Endothelial cell of umbilical vein (primary cell): ENCODE measurements at regions not wholly inside any gene's neighbourhood (a gene's known extent, or its start where the extent isn't known, plus 50 kb on each side); places are given as distances from the start of the nearest gene placed in this dataset.

Experiments used
- BruUV-seq: library from RNA; stranded (reverse); fragments of 400-500 nt; replicated peaks from 2 replicates; lab custom pipeline; 2021; lab: Mats Ljungman, UMichigan
- CTCF ChIA-PET: fragments of 300-600, 350-600 bp; sonication (Branson Sonifier 250); formaldehyde crosslinking; loops from one replicate; lab custom pipeline; 2021; ENCODE audit warnings: antibody characterized with exemption, inconsistent platforms; lab: Charles Lee
- POLR2A ChIA-PET: fragments of 300-600, 350-600 bp; sonication (Branson Sonifier 250); formaldehyde crosslinking; loops from one replicate; lab custom pipeline; 2021; ENCODE audit warnings: antibody characterized with exemption, inconsistent platforms; lab: Charles Lee
- DNase-seq: peaks from one replicate; pipeline ENCODE4 v3.0.0-alpha.2; 2011; ENCODE audit warnings: low read depth, low spot score
- FAIRE-seq: peaks from 2 replicates; lab custom pipeline; 2011; peaks lifted over from hg19 to GRCh38; lab: Jason Lieb, UNC
- H2AFZ ChIP-seq: 2 replicates; pipeline ENCODE4 v1.6.0; 2012; ENCODE audit warnings: low read depth, low read length, control low read depth, inconsistent platforms
- H3K27ac ChIP-seq: 2 replicates; pipeline ENCODE4 v1.5.1; 2011; ENCODE audit warnings: low read depth, mild to moderate bottlenecking, control low read depth, low read length, moderate library complexity; ENCODE audit not compliant: insufficient read depth
- H3K27me3 ChIP-seq, 2 experiments: 2 replicates each; pipeline versions ENCODE4 v1.6.0 to v1.6.1; 2011; ENCODE audit warnings: low read length in 2 of 2, mixed read lengths in 1 of 2; ENCODE audit not compliant: control insufficient read depth in 2 of 2, insufficient read depth in 2 of 2
- H3K36me3 ChIP-seq, 2 experiments: 2 replicates in 1 of 2; 3 replicates in 1 of 2; pipeline ENCODE4 v1.5.1; 2011; ENCODE audit warnings: low read length in 2 of 2, mild to moderate bottlenecking in 1 of 2, moderate library complexity in 1 of 2; ENCODE audit not compliant: control insufficient read depth in 2 of 2, insufficient read depth in 2 of 2; ENCODE audit errors: extremely low read depth in 1 of 2
- H3K4me1 ChIP-seq: 3 replicates; pipeline ENCODE4 v1.5.1; 2011; ENCODE audit warnings: mild to moderate bottlenecking, low read length; ENCODE audit not compliant: control insufficient read depth, insufficient read depth; ENCODE audit errors: extremely low read depth
- H3K4me2 ChIP-seq: 2 replicates; pipeline ENCODE4 v1.6.1; 2011; ENCODE audit warnings: low read length, control low read depth, mixed read lengths; ENCODE audit not compliant: insufficient read depth
- H3K4me3 ChIP-seq, 3 experiments: fragments of 200-600 bp in 1 of 3; sonication (generic), shearing (Covaris generic) in 1 of 3; replicated peaks in 1 of 3; 2 replicates each; pipeline ENCODE4 v1.5.1; 2011 to 2016; ENCODE audit warnings: control low read depth in 3 of 3, low read length in 3 of 3, mild to moderate bottlenecking in 2 of 3, inconsistent platforms in 1 of 3, low read depth in 1 of 3, moderate library complexity in 1 of 3; ENCODE audit not compliant: insufficient read depth in 1 of 3
- H3K79me2 ChIP-seq: 2 replicates; pipeline ENCODE4 v1.6.0; 2012; ENCODE audit warnings: low read length, inconsistent platforms; ENCODE audit not compliant: control insufficient read depth, insufficient read depth
- H3K9ac ChIP-seq: replicated peaks from 2 replicates; pipeline ENCODE3; 2011; ENCODE audit warnings: low read length, control low read depth; ENCODE audit not compliant: insufficient read depth; ENCODE audit errors: extremely low read depth
- H3K9me1 ChIP-seq: replicated peaks from 3 replicates; pipeline ENCODE4 v1.6.0; 2011; ENCODE audit warnings: mild to moderate bottlenecking, low read length; ENCODE audit not compliant: control insufficient read depth, insufficient read depth; ENCODE audit errors: extremely low read depth
- H3K9me3 ChIP-seq: replicated peaks from 2 replicates; pipeline ENCODE4 v1.5.1; 2012; ENCODE audit warnings: low read length, inconsistent platforms; ENCODE audit not compliant: control insufficient read depth, insufficient read depth
- H4K20me1 ChIP-seq: replicated peaks from 2 replicates; pipeline ENCODE3; 2011; ENCODE audit warnings: mild to moderate bottlenecking, low read length; ENCODE audit not compliant: control insufficient read depth, insufficient read depth; ENCODE audit errors: extremely low read depth
- EZH2 ChIP-seq: IDR thresholded peaks from 2 replicates; pipeline ENCODE4 v1.6.1; 2012; ENCODE audit warnings: borderline replicate concordance, low read depth, mild to moderate bottlenecking, moderate library complexity, low read length, inconsistent platforms; ENCODE audit not compliant: severe bottlenecking
- FOS ChIP-seq: IDR thresholded peaks from 2 replicates; pipeline ENCODE4 v1.6.1; 2011; ENCODE audit warnings: mild to moderate bottlenecking, low read length, moderate library complexity, borderline replicate concordance; ENCODE audit not compliant: insufficient read depth
- GATA2 ChIP-seq: IDR thresholded peaks from 2 replicates; pipeline ENCODE4 v1.7.0; 2011; ENCODE audit warnings: low read depth, mild to moderate bottlenecking, moderate library complexity, mixed read lengths, low read length; ENCODE audit not compliant: insufficient read length, insufficient read depth
- JUN ChIP-seq: IDR thresholded peaks from 2 replicates; pipeline ENCODE4 v1.6.1; 2011; ENCODE audit warnings: borderline replicate concordance, low read depth; ENCODE audit not compliant: insufficient read length, insufficient read depth
- MYC ChIP-seq: IDR thresholded peaks from one replicate; pipeline ENCODE4 v1.6.1; 2011; ENCODE audit warnings: mild to moderate bottlenecking, low read depth, low read length
- POLR2A ChIP-seq: IDR thresholded peaks from 2 replicates; pipeline ENCODE4 v1.6.1; 2012; ENCODE audit warnings: low read depth, mild to moderate bottlenecking, control low read depth, low read length
- POLR2AphosphoS5 ChIP-seq: IDR thresholded peaks from 2 replicates; pipeline ENCODE4 v1.6.1; 2012; ENCODE audit warnings: low read depth, mild to moderate bottlenecking, control low read depth, low read length, moderate library complexity; ENCODE audit not compliant: insufficient read depth
- dilution Hi-C: fragments of 300-500 bp; cut with MboI; formaldehyde crosslinking; loops from one replicate; pipeline ENCODE4 v1.15.0; 2019; ENCODE audit warnings: low sequenced_read_pairs; ENCODE audit not compliant: extremely low pct_ligation_motif_present
- intact Hi-C: fragments of 100-400 bp; cut with micrococcal nuclease; formaldehyde crosslinking; loops from one replicate; pipeline ENCODE4 v1.10.0; 2022
- TF ChIP-seq, protein P1 (sequence below), 2 donors: IDR thresholded peaks; 1 replicate in 1 of 2; 2 replicates in 1 of 2; pipeline ENCODE4 v1.5.1; 2011; ENCODE audit warnings: low read length in 2 of 2, mild to moderate bottlenecking in 2 of 2, moderate library complexity in 2 of 2, control low read depth in 1 of 2, inconsistent platforms in 1 of 2, low read depth in 1 of 2; ENCODE audit not compliant: insufficient read depth in 1 of 2; ENCODE audit errors: extremely low read depth in 1 of 2
- TF ChIP-seq, protein P2 (sequence below): IDR thresholded peaks from 2 replicates; pipeline ENCODE4 v1.6.1; 2011; ENCODE audit not compliant: insufficient read depth, insufficient read length

DNA sequence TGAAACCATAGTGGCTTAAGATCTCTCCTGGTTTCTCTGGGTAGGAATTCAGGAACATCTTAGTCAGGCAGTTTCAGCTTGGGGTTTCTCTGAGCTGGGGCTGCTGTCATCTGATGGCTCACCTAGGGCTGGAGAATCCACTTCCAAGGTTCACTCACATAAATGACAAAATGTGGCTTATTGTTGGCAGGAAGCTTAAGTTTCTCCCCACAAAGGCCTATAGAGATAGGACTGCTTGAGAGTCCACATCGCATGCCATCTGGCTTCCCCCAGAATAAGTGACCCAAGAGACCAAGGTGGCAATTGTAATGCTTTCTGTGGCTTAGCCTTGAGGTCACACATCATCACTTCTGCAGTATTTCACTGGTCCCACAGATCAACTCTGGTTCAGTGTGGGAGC, 131.4 kb downstream of the EDN1 start:
- ChIA-PET POLR2A (no interaction called here), CTCF (no interaction called here)
- intact Hi-C loops, result no loop called here
- BruUV-seq, result no TSS peak
- Histone ChIP-seq H3K4me2 (no peak overlapping the region), H3K4me3 (no peak overlapping the region), H3K27me3 (no peaks in the 10 kb centered on the region), H4K20me1 (no peaks in the 10 kb centered on the region), H3K9me1 (no peaks in the 10 kb centered on the region), H3K27ac (no peak overlapping the region), H3K79me2 (no peaks in the 10 kb centered on the region), H3K36me3 (no peaks in the 10 kb centered on the region), H3K9ac (no peak overlapping the region), H3K4me1 (no peaks in the 10 kb centered on the region), H3K9me3 (no peaks in the 10 kb centered on the region), H2AFZ (no peak overlapping the region)
- dilution Hi-C loops, result no loop called here
- no peak for FAIRE-seq
- DNase-seq, result no peak
- TF ChIP-seq, protein P1, sequence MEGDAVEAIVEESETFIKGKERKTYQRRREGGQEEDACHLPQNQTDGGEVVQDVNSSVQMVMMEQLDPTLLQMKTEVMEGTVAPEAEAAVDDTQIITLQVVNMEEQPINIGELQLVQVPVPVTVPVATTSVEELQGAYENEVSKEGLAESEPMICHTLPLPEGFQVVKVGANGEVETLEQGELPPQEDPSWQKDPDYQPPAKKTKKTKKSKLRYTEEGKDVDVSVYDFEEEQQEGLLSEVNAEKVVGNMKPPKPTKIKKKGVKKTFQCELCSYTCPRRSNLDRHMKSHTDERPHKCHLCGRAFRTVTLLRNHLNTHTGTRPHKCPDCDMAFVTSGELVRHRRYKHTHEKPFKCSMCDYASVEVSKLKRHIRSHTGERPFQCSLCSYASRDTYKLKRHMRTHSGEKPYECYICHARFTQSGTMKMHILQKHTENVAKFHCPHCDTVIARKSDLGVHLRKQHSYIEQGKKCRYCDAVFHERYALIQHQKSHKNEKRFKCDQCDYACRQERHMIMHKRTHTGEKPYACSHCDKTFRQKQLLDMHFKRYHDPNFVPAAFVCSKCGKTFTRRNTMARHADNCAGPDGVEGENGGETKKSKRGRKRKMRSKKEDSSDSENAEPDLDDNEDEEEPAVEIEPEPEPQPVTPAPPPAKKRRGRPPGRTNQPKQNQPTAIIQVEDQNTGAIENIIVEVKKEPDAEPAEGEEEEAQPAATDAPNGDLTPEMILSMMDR (IDR thresholded peaks at IDR 0.05; ENCODE audit: extremely low read depth in 1 of 2, insufficient read depth in 1 of 2, low read depth in 1 of 2, low read length in 2 of 2), result no peak
- TF ChIP-seq POLR2A (no peak), GATA2 (no peak), MYC (no peak), FOS (no peak), EZH2 (no peak), JUN (no peak), POLR2AphosphoS5 (no peak)
- TF ChIP-seq, protein P2, sequence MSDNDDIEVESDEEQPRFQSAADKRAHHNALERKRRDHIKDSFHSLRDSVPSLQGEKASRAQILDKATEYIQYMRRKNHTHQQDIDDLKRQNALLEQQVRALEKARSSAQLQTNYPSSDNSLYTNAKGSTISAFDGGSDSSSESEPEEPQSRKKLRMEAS, result no peak
